Caki2 (cell line): ENCODE measurements at regions not wholly inside any gene's neighbourhood (a gene's known extent, or its start where the extent isn't known, plus 50 kb on each side); places are given as distances from the start of the nearest gene placed in this dataset.
"Not testable (repeated sequence)": the region's sequence is repeated elsewhere in the genome, so short reads cannot be mapped to it uniquely, and the experiment has no call there.

Experiments used
- DNase-seq: peaks from one replicate; pipeline ENCODE4 v3.0.0-alpha.2; 2015; ENCODE audit warnings: low read depth
- in situ Hi-C: cut with HindIII; loops from 2 replicates; pipeline ENCODE4 v1.10.0; 2016; ENCODE audit warnings: low sequenced_read_pairs, low pct_unique_long_range_greater_than_20kb, mixed read lengths

GRCh38 chr13:97752961-97753668 lies 200.4 kb upstream of the IPO5 start:
- in situ Hi-C loops: no loop called here
- DNase-seq: no peak

- in situ Hi-C loops: no loop called here
- no peak for DNase-seq
Measured at GRCh38 chr13:97753942-97754670, 199.4 kb upstream of the IPO5 start.

GRCh38 chr13:97757807-97758206 lies 195.7 kb upstream of the IPO5 start:
- in situ Hi-C loops: no loop called here
- no peak for DNase-seq

GRCh38 chr13:97758317-97758716 lies 195.2 kb upstream of the IPO5 start:
- no peak for DNase-seq
- in situ Hi-C loops: no loop called here

GRCh38 chr13:97761796-97762540 lies 191.5 kb upstream of the IPO5 start:
- in situ Hi-C loops: no loop called here
- DNase-seq: no peak

- in situ Hi-C loops: no loop called here
- DNase-seq: no peak
Measured at GRCh38 chr13:97766749-97767148, 186.7 kb upstream of the IPO5 start.

- no peak for DNase-seq
- in situ Hi-C loops: no loop called here
Measured at GRCh38 chr13:97768134-97768533, 185.3 kb upstream of the IPO5 start.

- in situ Hi-C loops: not testable (repeated sequence)
Measured at GRCh38 chr13:97770231-97770630, 183.2 kb upstream of the IPO5 start.

GRCh38 chr13:97772466-97772865 lies 181.0 kb upstream of the IPO5 start:
- DNase-seq, in situ Hi-C loops: not testable (repeated sequence)

More at GRCh38 chr13:97770231-97770630, 183.2 kb upstream of the IPO5 start:
- not testable (repeated sequence) for DNase-seq

GRCh38 chr13:97774391-97775100 lies 178.9 kb upstream of the IPO5 start:
- DNase-seq, in situ Hi-C loops: not testable (repeated sequence)

GRCh38 chr13:97780486-97780885 lies 173.0 kb upstream of the IPO5 start:
- no peak for DNase-seq
- in situ Hi-C loops: no loop called here

GRCh38 chr13:97781891-97782305 lies 171.6 kb upstream of the IPO5 start:
- DNase-seq: no peak
- in situ Hi-C loops: no loop called here

GRCh38 chr13:97786510-97786909 lies 167.0 kb upstream of the IPO5 start:
- in situ Hi-C loops: no loop called here
- DNase-seq: no peak

- in situ Hi-C loops: no loop called here
- DNase-seq: no peak
Measured at GRCh38 chr13:97797553-97797952, 155.9 kb upstream of the IPO5 start.

GRCh38 chr13:97798171-97798821 lies 155.2 kb upstream of the IPO5 start:
- in situ Hi-C loops: no loop called here
- DNase-seq: no peak

GRCh38 chr13:97798836-97799235 lies 154.6 kb upstream of the IPO5 start:
- in situ Hi-C loops: no loop called here
- DNase-seq: no peak

GRCh38 chr13:97802213-97802612 lies 151.3 kb upstream of the IPO5 start:
- in situ Hi-C loops: no loop called here
- DNase-seq: no peak

GRCh38 chr13:97809576-97809975 lies 143.9 kb upstream of the IPO5 start:
- no peak for DNase-seq
- in situ Hi-C loops: no loop called here
